ENCODE measurements at regions not wholly inside any gene's neighbourhood (a gene's known extent, or its start where the extent isn't known, plus 50 kb on each side); places are given as distances from the start of the nearest gene placed in this dataset.

DNA sequence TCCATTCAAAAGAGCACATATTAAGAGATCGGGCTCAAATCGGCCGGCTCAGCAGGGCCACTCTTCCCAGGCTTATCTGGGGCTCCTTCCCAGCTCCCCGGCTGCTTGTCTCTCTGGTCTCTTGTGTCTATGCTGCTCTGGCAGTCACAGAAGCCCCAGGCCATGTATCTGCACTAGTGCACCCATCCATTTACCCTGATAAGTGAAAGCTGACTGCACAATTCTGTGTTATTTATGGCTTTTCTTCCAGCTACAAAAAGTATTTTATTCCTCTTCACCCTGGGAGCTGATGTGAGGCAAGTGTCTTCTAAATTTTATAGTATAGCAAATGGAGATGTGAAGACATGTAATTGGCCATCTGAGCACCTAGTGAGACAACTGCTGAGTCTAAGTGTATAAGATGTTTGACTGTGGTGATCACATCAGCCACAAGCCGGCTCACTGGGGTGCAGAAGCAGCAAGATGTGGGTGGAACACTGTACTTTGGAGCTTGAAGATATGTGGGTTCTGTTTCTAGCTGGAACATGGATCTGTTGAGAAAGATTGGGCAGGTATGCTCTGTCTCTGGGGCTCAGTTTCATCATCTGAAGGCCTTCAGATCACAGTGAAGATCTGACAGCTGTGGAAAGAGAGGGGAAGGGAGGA is 78.1 kb upstream of the MPHOSPH6 start:
- TF ChIP-seq CTCF (IDR thresholded peaks at IDR 0.05) = no peak
- intact Hi-C loops (cut with DNase I; ENCODE audit: low total_unique reads) = no loop called here
- Histone ChIP-seq H3K9me3 (peaks cover 0 to 11% (median 5%) of the 10 kb centered on the region in 3 donors), H3K4me3 (no peak overlapping the region), H3K27ac (no peak overlapping the region), H3K27me3 (no peaks in the 10 kb centered on the region), H3K4me1 (no peaks in the 10 kb centered on the region), H3K36me3 (no peaks in the 10 kb centered on the region)
- no peak for DNase-seq

DNA sequence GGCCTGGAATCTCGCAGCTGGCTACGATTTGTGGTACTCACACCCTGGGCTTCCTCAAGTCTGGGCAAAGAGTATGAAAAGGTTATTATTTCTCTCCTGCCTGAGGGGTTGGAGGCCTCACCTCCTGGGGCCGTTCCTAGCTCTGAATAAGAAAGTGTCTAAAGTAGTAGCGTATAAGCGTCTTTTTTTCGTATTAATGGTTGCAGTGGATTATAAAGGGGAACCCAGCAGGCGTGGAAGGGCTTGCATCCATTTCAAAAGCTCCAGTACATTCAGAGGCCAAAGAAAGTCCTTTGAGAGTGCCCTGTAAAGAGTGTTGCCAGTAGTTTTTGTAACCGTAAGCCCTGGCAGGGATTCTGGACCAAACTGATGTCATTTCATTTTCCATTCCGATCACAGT is 72.2 kb upstream of the MPHOSPH6 start:
- Histone ChIP-seq H3K4me1 (no peaks in the 10 kb centered on the region), H3K4me3 (no peak overlapping the region), H3K9me3 (peaks cover 0 to 11% (median 5%) of the 10 kb centered on the region in 3 donors), H3K27me3 (no peaks in the 10 kb centered on the region), H3K27ac (no peak overlapping the region), H3K36me3 (no peaks in the 10 kb centered on the region)
- intact Hi-C loops (cut with DNase I; ENCODE audit: low total_unique reads) = no loop called here
- no peak for TF ChIP-seq CTCF (IDR thresholded peaks at IDR 0.05)
- DNase-seq = no peak

DNA sequence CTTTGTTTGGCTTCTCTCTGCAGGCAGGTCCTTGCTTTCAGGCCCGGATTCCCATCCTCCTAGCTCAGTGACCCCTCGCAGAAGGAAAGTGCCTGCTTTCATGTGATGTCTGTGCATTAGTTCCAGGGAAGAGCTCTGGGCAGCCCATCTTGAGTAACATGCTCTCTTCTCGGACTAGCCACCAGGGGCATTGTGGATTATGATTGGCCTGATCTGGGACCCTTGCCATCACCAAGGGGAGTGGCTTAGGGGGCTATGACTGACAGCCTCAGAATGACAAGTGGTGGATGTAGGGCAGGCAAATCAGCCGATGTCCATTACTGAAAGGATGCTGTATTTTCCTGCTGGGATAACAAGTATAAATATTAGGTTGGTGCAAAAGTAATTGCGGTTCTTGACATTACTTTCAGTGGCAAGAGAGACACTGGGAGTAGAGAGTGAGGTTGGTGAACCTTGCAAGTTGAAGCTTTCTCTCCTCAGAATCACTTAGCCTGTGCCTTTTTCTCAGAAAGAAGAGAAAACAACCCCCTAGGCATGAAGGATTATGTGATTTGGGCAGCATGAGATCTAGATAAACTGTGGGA is 71.5 kb upstream of the MPHOSPH6 start:
- Histone ChIP-seq H3K27ac (no peak overlapping the region), H3K4me1 (no peaks in the 10 kb centered on the region), H3K4me3 (no peak overlapping the region), H3K9me3 (peaks cover 0 to 11% (median 5%) of the 10 kb centered on the region in 3 donors), H3K27me3 (no peaks in the 10 kb centered on the region), H3K36me3 (no peaks in the 10 kb centered on the region)
- no peak for TF ChIP-seq CTCF (IDR thresholded peaks at IDR 0.05)
- no peak for DNase-seq
- intact Hi-C loops (cut with DNase I; ENCODE audit: low total_unique reads) = no loop called here

DNA sequence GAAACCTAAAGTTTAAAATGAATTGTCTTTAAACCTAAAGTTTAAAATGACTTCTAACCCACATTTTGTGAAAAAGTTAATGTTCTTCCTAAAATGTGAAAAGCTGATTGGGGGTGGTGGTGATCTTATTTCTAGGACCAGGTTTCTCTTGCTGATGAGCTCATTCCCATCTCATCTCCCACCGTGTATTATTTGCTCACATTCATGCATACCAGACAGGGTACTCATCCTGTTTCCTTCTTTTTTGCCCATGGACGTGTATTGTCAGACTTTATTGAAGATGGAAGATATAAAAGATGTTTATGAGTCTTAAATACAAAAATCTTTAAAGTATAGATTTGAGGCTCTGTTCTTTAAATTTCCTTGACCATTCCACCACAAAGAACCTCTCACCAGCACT is 70.1 kb upstream of the MPHOSPH6 start:
- H3K36me3 ChIP-seq = no peaks in the 10 kb centered on the region
- no peaks in the 10 kb centered on the region for H3K4me1 ChIP-seq
- intact Hi-C loops (cut with DNase I; ENCODE audit: low total_unique reads) = no loop called here
- no peak overlapping the region for H3K27ac ChIP-seq
- peaks cover 0 to 11% (median 5%) of the 10 kb centered on the region in 3 donors for H3K9me3 ChIP-seq
- H3K27me3 ChIP-seq = peaks cover 0 to 3% of the 10 kb centered on the region in 2 donors
- DNase-seq = no peak
- TF ChIP-seq CTCF (IDR thresholded peaks at IDR 0.05) = no peak
- no peak overlapping the region for H3K4me3 ChIP-seq

GRCh38 chr16:82236875-82237274 is 66.9 kb upstream of the MPHOSPH6 start:
- H3K27me3 ChIP-seq = peaks cover 0 to 4% of the 10 kb centered on the region in 2 donors
- no peak overlapping the region for H3K27ac ChIP-seq
- intact Hi-C loops (cut with DNase I; ENCODE audit: low total_unique reads) = no loop called here
- no peak for TF ChIP-seq CTCF (IDR thresholded peaks at IDR 0.05)
- no peak for DNase-seq
- H3K9me3 ChIP-seq = no peaks in the 10 kb centered on the region
- H3K4me3 ChIP-seq = no peak overlapping the region
- no peaks in the 10 kb centered on the region for H3K36me3 ChIP-seq
- H3K4me1 ChIP-seq = no peaks in the 10 kb centered on the region
